Ishikawa (cell line): ENCODE measurements at regions not wholly inside any gene's neighbourhood (a gene's known extent, or its start where the extent isn't known, plus 50 kb on each side); places are given as distances from the start of the nearest gene placed in this dataset.

ENCODE experiments used
- CEBPB ChIP-seq: IDR thresholded peaks from 2 replicates; pipeline ENCODE4 v1.6.1; 2012
- CREB1 ChIP-seq: IDR thresholded peaks from 2 replicates; pipeline ENCODE4 v1.6.1; 2012; ENCODE audit warnings: low read depth
- EGR1 ChIP-seq: IDR thresholded peaks from 2 replicates; pipeline ENCODE4 v1.6.1; 2012
- EP300 ChIP-seq: IDR thresholded peaks from 2 replicates; pipeline ENCODE4 v1.6.1; 2012; ENCODE audit warnings: borderline replicate concordance
- FOXM1 ChIP-seq: IDR thresholded peaks from 2 replicates; pipeline ENCODE4 v1.6.1; 2012; ENCODE audit warnings: low read depth, borderline replicate concordance
- NFIC ChIP-seq: IDR thresholded peaks from 2 replicates; pipeline ENCODE4 v1.6.1; 2012
- RAD21 ChIP-seq: IDR thresholded peaks from 2 replicates; pipeline ENCODE4 v1.6.1; 2012; ENCODE audit warnings: low read depth
- TAF1 ChIP-seq: IDR thresholded peaks from 2 replicates; pipeline ENCODE4 v1.6.1; 2012; ENCODE audit warnings: low read depth, mild to moderate bottlenecking
- TCF12 ChIP-seq: IDR thresholded peaks from 2 replicates; pipeline ENCODE4 v1.6.1; 2012; ENCODE audit warnings: low read depth
- TEAD4 ChIP-seq: IDR thresholded peaks from 2 replicates; pipeline ENCODE4 v1.6.1; 2012
- YY1 ChIP-seq: IDR thresholded peaks from 2 replicates; pipeline ENCODE4 v1.6.1; 2012; ENCODE audit warnings: low read depth
- ZBTB7A ChIP-seq: IDR thresholded peaks from 2 replicates; pipeline ENCODE4 v1.6.1; 2012; ENCODE audit warnings: low read depth
- TF ChIP-seq, protein P1 (sequence below): IDR thresholded peaks from 2 replicates; pipeline ENCODE4 v1.6.1; 2012; ENCODE audit warnings: low read depth, mild to moderate bottlenecking
- TF ChIP-seq, protein P2 (sequence below): IDR thresholded peaks from 2 replicates; pipeline ENCODE4 v1.6.1; 2012
- TF ChIP-seq, protein P3 (sequence below): IDR thresholded peaks from 2 replicates; pipeline ENCODE4 v1.6.1; 2012

DNA sequence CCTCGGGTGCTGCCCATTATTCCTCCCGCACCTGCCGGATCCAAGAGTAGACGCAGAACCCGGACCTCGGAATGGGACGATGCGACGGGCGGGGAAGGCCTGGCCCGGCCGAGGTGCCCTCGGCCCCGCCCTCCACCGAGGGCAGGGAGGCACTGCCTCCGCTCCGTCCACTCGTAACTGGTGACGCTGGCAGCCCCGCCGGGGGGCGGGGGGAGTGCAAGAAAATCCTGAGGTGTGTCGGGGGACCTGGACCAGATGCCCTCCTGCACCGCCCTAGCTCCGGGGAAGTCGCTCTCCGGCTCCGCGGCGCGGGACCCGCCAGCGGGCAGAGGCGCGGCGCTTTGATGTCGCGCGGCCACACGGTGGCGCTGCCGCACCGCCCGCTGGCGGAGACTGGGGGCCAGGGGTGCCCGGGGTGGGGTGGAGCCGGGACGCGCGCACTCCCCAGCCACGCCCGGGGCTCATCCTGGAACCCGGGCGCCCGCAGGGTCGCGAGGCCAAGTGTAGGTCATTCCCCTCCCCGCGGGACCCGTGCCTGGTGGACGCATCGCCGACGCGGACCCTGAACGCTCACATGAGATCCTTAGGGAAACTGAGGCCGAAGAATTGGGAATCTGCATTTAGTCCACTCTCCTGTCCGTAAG, 202.8 kb downstream of the TTC8 start:
- TF ChIP-seq RAD21, result peak; percentile 55; the same call in 1 of the 2 replicates
- no peak for TF ChIP-seq TAF1

DNA sequence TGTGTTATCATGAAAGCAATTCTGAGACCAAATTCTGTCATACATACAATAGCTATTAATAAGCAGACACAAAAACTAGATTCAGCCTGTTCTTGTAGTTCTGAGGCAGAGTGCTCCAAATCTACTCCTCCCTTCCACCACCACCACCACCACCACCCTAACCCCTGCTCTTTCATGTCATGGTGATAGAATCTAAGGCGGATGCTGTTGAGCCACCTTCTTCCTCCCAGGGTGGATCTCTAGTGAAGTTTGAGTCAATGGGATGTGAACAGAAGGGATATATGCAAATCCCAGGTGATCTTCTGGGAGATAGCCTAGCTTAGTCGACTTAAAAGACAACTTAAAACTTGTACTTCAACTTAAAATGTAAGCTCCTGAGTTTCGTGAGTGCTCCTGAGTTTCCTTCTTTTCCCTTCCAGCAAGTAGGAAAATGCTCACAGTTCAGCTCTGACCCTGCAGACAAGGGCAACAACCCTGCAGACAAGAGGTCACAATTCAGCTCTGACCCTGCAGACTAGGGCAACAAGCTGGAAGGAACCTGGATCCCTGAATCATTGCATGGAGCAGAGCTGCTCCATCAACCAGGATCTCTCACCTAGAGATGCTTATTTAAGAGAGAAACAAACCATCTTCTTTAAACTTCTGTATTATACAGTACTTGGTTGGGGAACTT, 204.1 kb downstream of the TTC8 start:
- TF ChIP-seq, protein P1, sequence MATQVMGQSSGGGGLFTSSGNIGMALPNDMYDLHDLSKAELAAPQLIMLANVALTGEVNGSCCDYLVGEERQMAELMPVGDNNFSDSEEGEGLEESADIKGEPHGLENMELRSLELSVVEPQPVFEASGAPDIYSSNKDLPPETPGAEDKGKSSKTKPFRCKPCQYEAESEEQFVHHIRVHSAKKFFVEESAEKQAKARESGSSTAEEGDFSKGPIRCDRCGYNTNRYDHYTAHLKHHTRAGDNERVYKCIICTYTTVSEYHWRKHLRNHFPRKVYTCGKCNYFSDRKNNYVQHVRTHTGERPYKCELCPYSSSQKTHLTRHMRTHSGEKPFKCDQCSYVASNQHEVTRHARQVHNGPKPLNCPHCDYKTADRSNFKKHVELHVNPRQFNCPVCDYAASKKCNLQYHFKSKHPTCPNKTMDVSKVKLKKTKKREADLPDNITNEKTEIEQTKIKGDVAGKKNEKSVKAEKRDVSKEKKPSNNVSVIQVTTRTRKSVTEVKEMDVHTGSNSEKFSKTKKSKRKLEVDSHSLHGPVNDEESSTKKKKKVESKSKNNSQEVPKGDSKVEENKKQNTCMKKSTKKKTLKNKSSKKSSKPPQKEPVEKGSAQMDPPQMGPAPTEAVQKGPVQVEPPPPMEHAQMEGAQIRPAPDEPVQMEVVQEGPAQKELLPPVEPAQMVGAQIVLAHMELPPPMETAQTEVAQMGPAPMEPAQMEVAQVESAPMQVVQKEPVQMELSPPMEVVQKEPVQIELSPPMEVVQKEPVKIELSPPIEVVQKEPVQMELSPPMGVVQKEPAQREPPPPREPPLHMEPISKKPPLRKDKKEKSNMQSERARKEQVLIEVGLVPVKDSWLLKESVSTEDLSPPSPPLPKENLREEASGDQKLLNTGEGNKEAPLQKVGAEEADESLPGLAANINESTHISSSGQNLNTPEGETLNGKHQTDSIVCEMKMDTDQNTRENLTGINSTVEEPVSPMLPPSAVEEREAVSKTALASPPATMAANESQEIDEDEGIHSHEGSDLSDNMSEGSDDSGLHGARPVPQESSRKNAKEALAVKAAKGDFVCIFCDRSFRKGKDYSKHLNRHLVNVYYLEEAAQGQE, result no peak
- TF ChIP-seq, protein P2, sequence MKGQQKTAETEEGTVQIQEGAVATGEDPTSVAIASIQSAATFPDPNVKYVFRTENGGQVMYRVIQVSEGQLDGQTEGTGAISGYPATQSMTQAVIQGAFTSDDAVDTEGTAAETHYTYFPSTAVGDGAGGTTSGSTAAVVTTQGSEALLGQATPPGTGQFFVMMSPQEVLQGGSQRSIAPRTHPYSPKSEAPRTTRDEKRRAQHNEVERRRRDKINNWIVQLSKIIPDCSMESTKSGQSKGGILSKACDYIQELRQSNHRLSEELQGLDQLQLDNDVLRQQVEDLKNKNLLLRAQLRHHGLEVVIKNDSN, result no peak
- TF ChIP-seq CREB1 (no peak), YY1 (no peak), EP300 (no peak), FOXM1 (no peak)

DNA sequence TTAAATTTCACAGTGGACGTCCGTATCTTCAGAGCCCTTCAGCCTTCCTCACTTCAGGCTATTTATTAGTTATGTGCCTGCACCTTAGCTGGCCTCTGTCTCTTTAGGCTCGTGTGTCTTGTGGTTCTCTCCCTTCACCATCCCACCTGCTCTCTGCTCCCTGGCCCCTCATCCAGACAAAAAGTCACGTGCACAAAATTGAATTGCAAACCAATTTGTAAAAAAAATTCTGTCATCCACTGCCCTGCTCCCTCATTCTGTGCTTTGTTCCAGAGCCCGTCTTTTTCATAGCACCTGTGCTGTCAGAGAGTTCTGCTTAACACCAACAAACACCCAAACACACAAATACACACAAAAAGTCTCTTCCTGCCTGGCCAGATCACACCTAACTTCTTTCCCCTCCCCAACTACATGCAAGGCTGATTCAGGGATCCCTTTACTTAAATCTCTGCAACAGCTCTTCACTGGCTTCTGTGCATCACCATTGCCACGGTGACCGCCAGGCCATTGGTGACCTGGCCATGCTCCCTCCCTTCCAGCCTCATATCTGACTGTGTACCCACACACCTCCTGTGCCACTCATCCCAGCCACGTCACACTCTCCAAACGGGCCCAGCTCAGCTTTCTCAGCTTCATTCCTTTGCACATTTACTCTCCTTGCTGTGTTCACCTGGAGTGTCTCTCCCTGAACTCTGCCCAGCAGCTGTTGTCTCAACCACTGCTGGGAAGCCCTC, 205.7 kb downstream of the TTC8 start:
- TF ChIP-seq CREB1 (no peak), EGR1 (no peak), EP300 (no peak), TEAD4 (no peak), ZBTB7A (no peak), TAF1 (no peak), YY1 (no peak), FOXM1 (no peak), NFIC (no peak), RAD21 (no peak), TCF12 (no peak), CEBPB (no peak)
- TF ChIP-seq, protein P2, result no peak
- TF ChIP-seq, protein P1, result no peak
- TF ChIP-seq, protein P3, sequence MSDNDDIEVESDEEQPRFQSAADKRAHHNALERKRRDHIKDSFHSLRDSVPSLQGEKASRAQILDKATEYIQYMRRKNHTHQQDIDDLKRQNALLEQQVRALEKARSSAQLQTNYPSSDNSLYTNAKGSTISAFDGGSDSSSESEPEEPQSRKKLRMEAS, result no peak

DNA sequence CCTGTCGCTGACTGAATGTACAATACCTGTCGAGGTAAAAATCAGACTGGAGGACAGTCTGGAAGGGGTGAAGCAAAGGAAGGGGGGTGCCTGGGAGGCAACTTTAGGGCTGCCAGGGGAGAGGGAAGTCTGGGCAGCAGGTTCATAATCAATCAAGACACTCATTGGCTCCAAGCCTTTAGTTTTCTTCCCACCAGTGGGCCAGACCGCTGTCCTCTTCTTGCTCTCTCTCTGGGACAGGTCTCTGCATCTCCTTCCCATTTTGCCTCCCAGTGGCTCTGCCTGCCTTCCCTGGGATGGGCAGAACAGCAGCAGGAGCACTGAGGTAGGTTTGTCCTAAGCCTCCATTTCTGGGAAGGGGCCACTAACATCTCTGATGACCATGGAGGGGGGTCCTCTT, 206.5 kb downstream of the TTC8 start:
- TF ChIP-seq NFIC (no peak), RAD21 (no peak), TAF1 (no peak)
- TF ChIP-seq, protein P3, result no peak

DNA sequence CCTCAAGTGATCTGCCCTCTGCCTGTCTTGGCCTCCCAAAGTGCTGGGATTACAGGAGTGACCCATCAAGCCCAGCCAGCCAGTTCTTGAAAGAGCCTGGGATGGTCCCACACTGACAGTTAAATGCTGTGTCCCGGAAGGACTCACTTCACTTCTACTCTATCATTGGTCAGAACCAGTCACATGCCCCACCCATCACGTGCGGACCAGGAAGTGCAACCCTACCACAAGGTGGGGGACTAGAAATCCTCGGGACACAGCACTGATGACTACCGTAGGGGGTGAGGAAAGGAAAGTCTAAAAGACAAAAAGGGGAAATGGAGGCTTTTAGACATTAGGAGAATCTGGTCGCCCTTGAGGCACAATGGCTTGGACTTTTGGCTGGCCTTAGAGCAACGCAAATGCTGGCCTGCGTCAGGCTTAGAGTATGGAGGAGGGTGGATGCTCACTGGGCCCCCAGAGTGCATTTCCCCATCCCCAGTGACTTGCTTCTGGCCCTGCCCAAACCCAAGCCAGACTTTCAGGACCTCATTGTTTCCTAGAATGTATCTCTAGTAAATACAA, 207.7 kb downstream of the TTC8 start:
- TF ChIP-seq, protein P2, result peak; percentile 89
- TF ChIP-seq CREB1, result no peak

DNA sequence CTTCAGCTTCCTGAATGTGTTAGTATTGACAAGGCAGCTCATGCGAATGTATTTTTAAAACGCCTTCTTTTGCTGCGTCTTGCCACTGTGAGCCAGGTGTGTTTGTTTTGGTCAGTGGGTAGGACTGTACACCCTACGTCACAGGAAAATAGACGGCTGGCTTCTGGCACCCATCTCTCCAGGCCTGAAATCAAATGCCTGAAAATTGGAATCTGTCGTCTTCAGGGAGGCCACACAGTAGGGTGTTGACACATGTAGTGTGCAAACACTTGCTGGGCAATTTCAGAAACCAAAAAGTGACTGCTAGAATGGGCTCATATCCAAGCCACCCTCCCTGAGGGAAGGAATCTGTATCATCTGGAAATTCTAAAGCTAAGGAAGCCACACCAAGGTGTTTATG, 209.3 kb downstream of the TTC8 start:
- no peak for TF ChIP-seq EP300
- TF ChIP-seq FOXM1, result no peak
- no peak for TF ChIP-seq CEBPB
- TF ChIP-seq, protein P3, result no peak
- TF ChIP-seq, protein P1, result no peak
- no peak for TF ChIP-seq YY1
- no peak for TF ChIP-seq EGR1
- no peak for TF ChIP-seq ZBTB7A
- TF ChIP-seq, protein P2, result no peak
- no peak for TF ChIP-seq CREB1
- no peak for TF ChIP-seq TEAD4
- no peak for TF ChIP-seq TAF1
- no peak for TF ChIP-seq TCF12
